ENCODE measurements at regions not wholly inside any gene's neighbourhood (a gene's known extent, or its start where the extent isn't known, plus 50 kb on each side); places are given as distances from the start of the nearest gene placed in this dataset.

DNA sequence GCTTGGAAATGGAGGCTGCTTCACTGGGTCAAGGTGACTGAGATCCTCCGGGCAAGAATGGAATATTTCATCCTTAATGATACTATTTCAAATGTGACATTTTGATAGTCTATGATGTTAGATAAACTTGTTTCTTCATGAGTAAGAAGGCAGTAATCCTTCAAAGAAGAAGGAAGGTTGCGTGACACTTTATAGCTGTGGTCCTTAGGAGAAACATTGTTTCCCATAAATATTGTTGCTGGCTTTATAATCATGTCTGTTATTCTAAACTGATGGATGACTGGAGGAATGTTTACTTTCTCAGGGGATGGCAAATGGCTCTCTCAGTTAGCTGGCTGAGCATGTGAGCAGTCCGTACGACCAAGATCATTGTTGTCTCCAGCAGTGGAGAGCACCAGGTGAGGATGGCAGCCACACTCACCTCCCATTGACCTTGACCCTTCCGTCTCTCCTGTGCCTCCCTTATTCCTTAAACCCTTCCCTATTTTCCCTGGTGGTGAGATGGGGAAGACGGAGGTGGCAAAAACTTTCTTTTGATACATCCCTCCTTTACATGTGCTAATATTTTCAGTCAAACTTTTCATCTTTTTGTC is 171.2 kb upstream of the OLIG3 start:
- no peak for TF ChIP-seq POLR2A (IDR thresholded peaks at IDR 0.05)
- TF ChIP-seq, protein P1, sequence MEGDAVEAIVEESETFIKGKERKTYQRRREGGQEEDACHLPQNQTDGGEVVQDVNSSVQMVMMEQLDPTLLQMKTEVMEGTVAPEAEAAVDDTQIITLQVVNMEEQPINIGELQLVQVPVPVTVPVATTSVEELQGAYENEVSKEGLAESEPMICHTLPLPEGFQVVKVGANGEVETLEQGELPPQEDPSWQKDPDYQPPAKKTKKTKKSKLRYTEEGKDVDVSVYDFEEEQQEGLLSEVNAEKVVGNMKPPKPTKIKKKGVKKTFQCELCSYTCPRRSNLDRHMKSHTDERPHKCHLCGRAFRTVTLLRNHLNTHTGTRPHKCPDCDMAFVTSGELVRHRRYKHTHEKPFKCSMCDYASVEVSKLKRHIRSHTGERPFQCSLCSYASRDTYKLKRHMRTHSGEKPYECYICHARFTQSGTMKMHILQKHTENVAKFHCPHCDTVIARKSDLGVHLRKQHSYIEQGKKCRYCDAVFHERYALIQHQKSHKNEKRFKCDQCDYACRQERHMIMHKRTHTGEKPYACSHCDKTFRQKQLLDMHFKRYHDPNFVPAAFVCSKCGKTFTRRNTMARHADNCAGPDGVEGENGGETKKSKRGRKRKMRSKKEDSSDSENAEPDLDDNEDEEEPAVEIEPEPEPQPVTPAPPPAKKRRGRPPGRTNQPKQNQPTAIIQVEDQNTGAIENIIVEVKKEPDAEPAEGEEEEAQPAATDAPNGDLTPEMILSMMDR (IDR thresholded peaks at IDR 0.05), result no peak
